ENCODE measurements at regions not wholly inside any gene's neighbourhood (a gene's known extent, or its start where the extent isn't known, plus 50 kb on each side); places are given as distances from the start of the nearest gene placed in this dataset.

DNA sequence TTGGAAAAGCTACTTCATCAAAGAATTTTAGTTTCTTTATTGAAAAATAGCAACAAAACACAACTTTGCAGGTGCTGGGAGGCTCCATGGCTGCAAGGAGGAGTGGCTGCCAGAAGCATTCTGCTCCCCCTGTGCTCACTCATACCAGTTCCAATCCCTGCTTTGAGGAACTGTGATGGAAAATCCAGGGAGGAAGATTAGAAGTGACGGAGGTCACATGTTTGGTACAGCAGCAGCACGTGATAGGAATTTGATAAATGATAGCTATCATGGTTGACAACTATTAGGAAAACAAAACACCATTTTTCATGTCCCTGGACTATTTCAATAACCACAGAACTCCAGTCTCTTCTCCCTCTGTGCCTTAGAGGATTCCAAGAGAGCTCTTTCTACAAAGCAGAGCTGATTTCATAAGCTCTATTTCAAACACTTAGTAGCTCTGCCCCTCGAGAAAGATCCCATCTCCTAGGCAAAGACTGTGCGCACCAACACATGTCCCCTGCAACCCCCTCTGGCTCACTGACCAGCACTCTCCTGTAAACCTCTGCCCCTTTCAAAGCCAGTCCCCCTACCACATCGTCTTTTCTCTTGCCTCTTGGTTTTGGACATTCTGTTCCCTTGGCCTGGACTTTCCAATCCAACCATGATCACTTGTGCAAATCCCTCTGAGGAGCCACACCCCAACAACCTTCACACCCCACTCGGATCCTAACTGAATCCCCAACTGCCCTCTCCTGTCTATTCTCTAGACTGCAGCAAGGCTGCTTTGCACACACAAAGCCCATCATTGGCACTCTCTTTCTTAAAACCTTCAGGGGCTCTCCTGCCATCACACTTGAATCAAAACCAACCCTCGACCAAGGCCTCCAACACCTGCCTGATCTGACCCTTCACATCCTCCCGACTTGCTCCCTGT lies 352.4 kb upstream of the PKDCC start:
- DNase-seq (ENCODE audit: low read depth), result no peak

DNA sequence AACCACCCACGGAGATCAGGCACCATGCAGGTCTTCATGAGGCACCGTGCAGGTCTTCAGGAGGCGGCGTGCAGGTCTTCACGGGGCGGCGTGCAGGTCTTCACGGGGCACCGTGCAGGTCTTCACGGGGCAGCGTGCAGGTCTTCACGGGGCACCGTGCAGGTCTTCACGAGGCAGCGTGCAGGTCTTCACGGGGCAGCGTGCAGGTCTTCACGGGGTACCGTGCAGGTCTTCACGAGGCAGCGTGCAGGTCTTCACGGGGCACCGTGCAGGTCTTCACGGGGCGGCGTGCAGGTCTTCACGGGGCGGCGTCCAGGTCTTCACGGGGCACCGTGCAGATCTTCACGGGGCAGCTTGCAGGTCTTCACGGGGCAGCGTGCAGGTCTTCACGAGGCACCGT lies 350.4 kb upstream of the PKDCC start:
- no peak for DNase-seq (ENCODE audit: low read depth)

DNA sequence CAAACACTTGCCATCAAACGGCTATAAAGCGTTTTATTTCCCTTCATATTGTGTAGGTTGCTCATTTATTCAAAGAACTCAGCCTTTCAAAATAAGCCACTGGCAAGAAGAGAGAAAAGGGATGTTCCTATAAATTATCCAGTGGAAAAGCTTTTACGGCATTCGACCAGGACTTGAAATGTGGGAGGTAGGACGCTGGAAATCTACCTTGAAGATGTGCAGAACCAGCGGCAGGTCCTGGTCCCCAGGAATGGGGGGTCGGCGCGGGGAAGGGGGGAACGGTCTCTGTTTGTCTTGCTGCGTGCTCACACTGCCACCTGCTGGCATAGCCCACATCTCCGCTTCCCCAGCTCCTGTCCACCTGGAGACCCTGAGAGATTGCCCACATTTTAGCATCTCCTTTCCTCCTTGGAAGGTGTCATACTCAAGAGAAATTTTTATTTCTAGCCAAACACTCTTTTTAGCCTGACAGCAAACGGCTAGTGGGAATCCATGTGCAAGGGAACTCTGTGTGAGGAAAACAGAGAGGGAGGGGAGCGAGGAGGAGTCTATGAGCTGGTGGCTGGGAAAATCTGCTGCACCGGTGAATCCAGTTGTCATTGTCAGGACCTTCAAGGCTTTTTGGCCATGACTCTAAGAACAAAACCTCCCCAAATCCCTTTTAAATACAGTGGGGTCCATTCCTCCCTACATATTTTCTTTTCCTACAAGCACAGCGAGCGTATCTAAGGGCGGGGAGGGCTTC lies 349.0 kb upstream of the PKDCC start:
- DNase-seq (ENCODE audit: low read depth), result peak; percentile 2

DNA sequence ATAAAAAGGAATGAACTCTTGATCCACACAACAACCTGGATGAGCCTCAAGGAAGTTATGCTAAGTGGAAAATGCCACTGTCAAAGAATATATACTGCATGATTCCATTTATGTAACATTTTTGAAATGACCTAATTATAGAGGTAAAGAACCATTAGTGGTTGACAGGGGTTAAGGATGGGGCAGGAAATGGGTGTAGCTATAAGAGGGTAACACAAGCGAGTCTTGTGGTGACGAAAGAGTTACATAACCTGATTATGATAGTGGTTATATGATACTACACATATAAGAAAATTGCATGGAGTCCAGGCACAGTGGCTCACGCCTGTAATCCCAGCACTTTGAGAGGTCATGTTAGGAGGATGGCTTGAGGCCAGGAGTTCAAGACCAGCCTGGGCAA lies 346.6 kb upstream of the PKDCC start:
- no peak for DNase-seq (ENCODE audit: low read depth)

DNA sequence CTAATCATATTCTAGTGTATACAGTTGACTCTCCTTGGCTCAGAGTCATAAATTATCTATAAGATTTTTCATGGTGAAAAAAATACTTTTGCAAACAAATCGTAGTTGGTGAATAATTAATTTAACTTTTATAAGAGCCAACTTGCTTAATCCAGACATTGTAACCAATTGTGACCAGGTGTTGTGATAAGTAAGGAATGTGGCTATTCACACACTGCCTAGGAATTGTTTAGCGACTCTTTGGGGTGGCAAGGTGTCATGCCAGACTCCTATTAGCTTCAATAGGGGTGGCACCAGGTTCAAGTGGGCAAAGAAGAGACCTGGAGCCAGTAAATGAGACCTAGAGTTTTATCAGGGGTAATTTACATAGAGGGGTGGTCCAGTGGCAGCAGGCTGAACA lies 344.7 kb upstream of the PKDCC start:
- DNase-seq (ENCODE audit: low read depth), result no peak

DNA sequence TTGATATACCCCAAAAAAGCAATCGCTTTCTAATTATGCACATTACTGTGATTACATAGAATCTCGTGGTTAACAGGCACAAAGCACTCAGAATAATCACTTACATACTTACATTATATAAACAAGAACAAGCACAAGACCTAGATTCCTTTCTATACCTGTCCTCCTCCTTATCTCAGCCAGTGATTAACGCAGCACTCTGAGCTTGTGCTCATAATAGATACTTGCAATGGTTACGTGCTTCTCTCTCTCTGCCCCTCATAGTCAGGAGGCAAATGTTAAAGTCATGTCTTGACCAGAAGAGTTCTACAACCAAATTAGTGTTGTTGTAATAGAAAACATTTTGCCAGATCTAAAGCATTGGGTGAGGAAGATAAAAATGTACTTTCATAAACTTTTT lies 342.2 kb upstream of the PKDCC start:
- no peak for DNase-seq (ENCODE audit: low read depth)

DNA sequence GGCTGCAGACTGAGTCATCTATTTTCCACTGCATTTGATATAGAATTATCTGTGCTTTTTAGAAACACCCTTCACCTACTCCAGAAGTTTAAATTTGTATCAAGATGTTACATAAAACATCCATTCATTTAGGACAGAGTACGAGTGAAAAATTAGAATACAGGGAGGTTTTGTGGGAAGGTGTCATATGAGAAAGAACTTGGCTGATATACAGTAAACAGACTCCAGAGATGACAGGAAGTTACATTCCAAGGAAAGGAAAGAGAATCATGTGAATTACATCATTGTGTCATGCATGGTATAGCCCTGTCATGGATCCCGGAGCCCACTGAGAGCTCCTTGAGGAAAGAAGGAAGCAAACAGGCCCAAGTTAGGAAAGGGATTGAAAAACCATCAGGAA lies 341.5 kb upstream of the PKDCC start:
- DNase-seq (ENCODE audit: low read depth), result no peak

DNA sequence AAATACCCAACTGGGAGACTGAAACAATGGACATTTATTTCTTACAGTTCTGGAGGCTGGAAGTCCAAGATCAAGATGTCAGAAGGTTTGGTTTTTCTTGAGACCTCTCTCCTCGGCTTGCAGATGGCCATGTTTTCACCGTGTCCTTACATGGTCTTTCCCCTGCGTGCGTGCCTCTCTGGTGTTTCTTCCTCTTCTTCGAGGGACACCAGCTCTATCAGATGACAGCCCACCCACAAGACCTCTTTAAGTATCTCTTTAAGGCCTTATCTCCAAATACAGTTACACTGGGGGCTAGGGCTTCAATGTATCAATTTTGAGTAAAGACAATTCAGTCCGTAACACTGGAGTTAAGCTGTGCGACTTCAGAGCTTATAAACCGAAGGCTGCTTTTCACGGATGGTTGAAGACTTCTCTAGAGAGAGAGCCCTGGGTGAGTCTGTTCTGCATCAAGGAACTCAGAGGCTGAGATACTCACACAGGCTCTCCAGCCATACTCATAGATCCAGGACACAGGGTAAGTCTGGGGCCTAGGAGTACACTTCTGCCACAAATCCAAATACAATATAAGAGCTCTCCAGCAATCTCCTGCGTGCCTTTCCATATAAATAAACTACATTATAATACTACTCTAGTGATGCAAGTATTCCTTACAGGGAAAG lies 339.9 kb upstream of the PKDCC start:
- DNase-seq (ENCODE audit: low read depth), result no peak

DNA sequence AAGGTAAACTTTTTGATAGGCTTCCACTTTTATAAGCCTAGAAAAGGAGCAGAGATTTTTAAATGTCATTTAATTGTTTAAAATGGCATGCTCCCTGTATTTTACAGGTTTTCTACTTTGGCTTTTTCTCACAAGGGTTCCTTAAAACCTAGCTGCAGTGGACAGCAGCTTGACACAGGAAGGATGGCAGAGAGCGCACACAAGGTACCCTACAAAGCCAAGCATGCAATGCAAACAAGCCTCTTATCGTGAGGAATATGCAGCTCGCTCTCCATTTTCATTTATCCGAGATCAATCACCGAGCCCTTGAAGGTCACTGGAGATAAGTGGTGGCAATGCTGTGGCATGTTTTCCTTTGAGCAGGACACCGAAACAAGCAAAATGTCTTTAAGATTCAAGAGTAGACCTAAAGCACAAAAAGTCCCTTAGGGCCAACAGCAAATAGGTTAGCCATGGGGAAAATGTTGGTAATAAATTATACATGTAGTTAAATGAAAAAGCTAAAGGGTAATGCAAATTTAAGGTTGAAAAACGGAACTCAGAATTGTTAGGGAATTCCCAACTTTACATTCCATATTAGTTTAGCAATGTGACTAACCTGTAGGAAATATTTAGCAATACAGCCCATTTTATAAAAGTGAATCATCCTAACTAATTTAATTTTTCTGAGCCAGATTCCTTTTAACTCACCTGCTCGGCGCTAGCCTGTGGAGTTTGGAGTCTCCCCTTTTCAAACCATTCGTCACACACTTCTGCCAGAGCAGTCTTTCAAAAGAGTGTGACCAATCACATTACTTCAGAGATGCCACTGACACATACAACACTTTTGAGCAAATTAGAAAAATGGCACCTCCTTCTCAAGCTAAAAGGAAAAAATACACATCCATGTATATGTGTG lies 337.9 kb upstream of the PKDCC start:
- DNase-seq (ENCODE audit: low read depth), result no peak

DNA sequence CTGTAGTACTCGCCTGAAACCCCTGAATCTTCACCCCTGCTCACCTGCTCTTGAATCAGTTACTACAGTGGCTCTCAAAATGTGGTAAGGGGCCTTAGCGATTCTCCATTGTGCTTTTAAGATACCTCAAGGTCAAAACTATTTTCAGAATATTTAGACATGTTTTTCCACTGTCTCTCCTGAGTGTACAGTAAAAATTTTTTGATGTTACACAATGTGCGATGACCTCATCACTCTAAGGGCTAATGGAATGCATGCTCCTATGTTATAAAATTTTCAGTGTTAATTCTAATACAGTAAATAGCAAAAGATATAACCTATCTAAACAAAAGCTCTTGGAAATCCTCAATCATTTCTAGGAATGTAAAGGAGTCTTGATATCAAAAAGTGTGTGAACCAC lies 336.9 kb upstream of the PKDCC start:
- no peak for DNase-seq (ENCODE audit: low read depth)

DNA sequence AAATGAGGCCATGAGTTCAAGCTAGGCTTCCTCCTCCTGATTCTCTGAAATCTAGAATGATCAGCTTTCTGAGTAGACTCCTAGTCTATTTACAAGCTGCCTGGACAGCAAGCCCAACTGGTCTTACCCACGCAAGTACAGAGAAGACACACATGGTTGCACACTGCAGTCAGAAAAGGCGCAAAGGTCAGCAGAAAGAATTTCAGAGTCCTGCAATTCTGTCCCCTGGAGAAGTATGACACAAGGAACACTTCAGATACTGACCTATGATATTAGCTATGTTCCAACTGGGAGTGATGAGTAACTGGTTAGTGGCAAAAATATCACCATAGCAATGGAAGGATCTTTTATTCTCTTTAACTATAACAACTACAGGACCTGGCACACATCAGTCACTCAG lies 336.1 kb upstream of the PKDCC start:
- no peak for DNase-seq (ENCODE audit: low read depth)

DNA sequence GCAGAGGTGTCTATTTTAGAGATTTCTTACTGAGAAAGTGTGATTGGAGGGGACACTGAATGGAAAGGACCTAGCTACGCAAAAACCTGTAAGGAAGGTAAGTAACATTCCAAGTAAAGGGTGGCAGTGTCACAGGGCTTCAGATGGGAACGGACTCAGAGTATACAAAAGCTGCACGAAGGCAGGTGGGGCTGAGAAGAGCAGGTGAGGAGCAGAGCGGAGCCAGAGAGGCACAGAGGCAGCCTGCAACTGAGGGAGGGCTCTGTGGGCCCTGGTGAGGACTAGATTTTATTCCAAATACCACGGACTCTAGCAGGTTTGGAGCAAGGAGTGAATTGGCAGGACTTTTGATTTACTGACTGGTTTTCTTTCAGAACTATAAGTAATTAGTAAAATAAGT lies 331.3 kb upstream of the PKDCC start:
- no peak for DNase-seq (ENCODE audit: low read depth)

DNA sequence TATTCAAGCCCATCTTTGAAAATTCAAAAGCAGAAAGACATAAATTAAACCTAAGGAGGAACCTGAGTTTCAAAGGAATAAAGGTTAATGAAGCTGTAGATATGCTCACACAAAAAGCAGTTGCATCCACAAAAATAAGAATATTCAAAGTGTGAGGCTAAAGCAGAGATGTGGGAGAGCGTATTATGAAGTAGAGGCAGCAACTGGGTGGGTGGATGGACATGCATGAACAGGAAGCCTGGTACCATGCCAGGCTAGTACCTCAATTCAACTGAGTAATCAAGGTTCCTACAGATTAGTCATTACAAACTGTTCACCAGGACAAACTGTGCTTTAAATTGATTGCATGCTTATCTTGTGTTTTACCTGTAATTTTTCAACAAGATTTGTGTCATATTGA lies 330.0 kb upstream of the PKDCC start:
- DNase-seq (ENCODE audit: low read depth), result no peak

DNA sequence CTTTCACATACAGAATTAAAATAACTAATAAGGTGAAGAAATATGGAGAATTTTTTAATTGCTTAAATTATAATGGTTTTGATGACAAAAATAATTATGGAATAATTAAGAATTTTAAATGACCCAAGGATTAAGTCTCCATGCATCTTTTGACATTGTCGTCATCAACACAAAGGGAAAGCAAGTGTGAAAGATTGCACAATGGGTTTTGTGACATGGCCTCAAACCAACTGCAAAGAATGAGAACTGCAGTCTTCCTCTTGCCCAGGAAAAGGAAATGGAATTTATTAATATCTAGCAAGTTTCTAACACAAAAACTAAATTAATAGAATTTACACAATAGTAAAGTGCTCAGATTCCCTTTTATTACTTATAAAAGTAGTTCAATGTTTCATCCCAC lies 329.1 kb upstream of the PKDCC start:
- no peak for DNase-seq (ENCODE audit: low read depth)

DNA sequence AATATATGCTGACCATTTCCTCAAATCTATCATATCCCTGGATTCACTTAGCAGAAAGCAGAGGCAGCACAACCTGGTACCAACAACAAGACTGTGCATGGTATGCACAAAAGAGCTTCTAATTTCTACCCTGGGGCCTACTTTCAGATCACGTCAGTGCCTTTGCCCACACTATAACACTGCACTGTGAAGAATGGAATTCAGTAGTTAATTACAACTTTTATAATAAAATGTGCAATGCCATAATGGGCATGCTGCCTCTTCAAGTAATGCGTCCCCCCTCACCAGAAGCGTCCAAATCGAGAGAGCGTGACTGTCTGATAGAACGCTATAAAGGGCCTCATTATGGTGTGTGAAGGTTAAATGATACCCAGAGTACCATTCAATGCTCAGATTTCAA lies 328.1 kb upstream of the PKDCC start:
- no peak for DNase-seq (ENCODE audit: low read depth)

DNA sequence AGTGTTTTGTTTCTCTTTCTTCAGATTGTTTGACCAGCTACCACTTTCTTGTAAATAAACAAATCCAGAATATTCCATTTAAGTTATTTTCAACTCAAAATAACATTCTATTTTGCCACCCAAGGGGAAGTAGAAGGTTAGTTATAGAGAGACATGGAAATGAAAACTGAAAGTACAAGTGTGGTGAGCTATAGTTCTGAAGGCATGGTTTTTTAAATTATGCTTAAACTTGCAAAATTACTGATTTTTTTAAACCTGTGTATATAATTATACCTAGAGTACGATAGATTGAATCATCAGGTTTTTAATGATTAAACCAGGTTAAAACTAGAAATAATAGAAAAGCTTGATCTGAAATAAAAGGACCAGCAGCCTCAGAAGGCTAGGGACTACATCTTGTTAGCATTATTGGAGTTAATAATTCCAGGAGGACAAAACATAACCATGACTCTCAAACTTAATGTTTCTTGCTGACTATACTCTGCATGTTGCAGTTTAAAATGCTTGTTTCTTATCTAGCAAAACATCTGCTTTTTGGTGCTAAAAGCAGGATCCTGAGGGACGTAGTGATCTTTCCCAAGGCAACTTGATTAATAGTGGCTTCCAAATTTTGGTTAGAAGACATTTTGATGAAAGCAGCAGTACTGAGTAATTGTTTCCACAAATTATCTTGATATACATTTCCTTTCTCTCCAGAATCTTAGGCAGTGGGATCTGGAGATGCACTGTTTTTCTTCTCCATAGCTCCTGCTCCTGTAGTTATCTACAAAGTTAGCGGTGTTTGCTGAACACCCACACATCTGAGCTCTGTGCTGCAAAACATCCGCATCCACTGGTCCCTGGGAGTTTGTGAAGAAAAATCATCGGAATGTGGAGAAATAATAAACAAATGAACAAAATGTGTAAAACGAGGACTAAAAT lies 327.2 kb upstream of the PKDCC start:
- DNase-seq (ENCODE audit: low read depth), result no peak

DNA sequence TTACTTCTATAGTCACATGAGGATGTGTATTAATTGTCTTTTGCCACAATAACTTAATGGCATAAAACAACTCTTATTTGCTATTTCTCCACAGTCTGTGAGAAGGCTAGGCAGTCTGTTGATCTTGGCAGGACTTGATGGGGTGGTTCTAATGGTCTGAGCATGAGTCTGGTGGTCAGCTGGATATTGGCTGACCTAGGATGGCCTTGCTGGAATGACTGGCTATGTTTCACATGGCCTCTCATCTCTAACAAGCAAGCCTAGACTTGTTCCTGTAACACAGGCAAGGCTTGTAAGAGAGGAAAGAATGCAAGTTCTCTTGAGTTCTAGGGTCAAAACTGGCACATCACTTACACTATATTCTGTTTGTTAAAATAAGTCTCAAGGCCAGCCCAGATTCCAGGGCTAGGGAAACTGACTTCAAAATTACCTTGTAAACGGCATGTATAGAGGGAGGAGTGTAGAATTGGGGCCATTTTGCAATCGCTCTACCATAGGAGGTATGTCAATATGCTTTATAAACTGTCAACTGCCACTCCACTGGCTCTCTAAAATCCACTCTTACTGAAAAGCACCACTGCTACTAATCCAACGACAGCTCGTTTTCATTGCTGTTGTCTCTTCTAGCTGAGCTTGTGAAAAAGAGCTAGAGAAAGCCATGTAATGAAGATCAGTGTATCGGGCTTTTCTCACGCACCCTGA lies 325.0 kb upstream of the PKDCC start:
- no peak for DNase-seq (ENCODE audit: low read depth)

DNA sequence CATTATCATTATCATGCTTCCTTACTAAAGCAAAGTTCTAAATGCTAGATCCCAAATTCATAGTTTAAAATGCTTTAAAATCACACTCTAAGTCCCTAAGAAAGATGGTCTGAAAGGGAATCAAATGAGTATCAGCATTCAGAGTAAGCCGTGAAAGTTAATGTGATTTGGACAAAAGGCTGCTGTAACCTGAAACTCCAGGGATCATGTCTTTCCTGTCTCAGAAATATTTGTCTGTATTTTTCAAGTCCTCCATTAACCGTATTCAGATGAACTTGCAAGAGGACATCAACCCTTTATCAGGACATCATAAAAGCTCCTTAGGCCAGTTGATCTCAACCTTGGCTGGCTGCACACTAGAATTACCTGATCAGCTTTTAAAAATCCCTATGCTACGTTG lies 324.3 kb upstream of the PKDCC start:
- DNase-seq (ENCODE audit: low read depth), result no peak

DNA sequence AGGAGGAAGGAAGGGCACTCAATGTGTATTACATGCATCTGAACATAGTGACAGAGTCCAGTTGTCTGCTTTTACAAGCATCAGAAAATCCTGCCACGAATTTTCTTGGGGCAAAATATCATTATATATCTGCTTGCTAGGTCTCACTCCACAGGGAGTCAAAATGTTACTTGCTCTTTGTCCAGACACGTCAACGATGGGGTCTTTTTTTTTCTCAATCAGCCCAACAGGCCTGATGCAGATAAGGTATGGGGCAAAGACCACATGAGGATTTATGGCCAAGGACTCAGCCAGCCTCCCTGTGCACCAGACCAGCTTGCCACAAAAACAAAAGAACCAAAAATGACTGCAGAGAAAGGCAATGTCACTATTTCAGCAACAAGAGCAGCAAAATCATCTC lies 323.4 kb upstream of the PKDCC start:
- DNase-seq (ENCODE audit: low read depth), result no peak

DNA sequence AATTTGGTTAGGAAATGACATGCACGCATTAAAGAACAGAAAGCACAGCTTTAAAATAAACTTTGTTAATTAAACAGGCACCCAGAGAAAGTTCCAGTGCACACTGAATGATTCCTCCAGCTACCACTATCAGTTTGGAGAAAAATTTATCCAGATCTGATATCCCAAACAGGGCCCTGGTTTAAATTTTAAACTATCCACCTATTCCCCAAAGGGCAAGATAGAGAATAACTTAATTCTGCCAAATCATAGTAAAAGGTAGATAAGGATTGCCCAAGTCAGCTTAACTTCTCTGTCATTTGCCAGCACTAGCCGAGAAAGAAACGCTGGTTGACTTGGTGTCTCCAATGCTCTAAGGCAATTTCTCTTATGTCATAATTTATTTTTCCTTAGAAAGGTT lies 321.9 kb upstream of the PKDCC start:
- no peak for DNase-seq (ENCODE audit: low read depth)
